ENCODE measurements at regions not wholly inside any gene's neighbourhood (a gene's known extent, or its start where the extent isn't known, plus 50 kb on each side); places are given as distances from the start of the nearest gene placed in this dataset.

DNA sequence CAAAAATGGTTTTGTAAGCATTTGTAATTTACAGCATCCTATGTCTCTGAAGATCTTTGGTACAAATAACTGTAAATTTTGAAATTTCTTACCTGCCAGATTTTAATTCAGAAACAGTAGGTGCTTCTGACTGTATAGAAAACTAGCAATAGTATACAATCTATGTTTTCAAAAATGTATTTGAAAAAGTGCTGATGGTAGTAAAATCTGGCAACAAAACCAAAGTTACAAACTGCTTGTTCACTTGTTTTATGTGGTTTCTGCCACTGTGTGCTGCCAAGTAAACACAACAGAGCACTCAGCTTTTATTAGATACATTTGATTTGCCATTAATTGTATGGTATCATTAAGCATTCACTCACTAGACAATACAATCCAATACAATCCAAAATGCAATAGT is 206.1 kb downstream of the CPE start:
- no peak overlapping the region for H3K4me3 ChIP-seq
- intact Hi-C loops (cut with DNase I), result no loop called here
- H3K9me3 ChIP-seq, result no peaks in the 10 kb centered on the region
- H3K27ac ChIP-seq, result no peak overlapping the region
- no peak for TF ChIP-seq POLR2A (IDR thresholded peaks at IDR 0.05)
- TF ChIP-seq, protein P1, sequence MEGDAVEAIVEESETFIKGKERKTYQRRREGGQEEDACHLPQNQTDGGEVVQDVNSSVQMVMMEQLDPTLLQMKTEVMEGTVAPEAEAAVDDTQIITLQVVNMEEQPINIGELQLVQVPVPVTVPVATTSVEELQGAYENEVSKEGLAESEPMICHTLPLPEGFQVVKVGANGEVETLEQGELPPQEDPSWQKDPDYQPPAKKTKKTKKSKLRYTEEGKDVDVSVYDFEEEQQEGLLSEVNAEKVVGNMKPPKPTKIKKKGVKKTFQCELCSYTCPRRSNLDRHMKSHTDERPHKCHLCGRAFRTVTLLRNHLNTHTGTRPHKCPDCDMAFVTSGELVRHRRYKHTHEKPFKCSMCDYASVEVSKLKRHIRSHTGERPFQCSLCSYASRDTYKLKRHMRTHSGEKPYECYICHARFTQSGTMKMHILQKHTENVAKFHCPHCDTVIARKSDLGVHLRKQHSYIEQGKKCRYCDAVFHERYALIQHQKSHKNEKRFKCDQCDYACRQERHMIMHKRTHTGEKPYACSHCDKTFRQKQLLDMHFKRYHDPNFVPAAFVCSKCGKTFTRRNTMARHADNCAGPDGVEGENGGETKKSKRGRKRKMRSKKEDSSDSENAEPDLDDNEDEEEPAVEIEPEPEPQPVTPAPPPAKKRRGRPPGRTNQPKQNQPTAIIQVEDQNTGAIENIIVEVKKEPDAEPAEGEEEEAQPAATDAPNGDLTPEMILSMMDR (IDR thresholded peaks at IDR 0.05), result no peak
- ATAC-seq, result no peak
- DNase-seq, result no peak
- H3K27me3 ChIP-seq, result no peaks in the 10 kb centered on the region
- H3K36me3 ChIP-seq (replicated peaks in 1 of 2; ENCODE audit: insufficient read depth in 1 of 2, low read depth in 2 of 2), result no peaks in the 10 kb centered on the region
- peaks cover 8% of the 10 kb centered on the region for H3K4me1 ChIP-seq

DNA sequence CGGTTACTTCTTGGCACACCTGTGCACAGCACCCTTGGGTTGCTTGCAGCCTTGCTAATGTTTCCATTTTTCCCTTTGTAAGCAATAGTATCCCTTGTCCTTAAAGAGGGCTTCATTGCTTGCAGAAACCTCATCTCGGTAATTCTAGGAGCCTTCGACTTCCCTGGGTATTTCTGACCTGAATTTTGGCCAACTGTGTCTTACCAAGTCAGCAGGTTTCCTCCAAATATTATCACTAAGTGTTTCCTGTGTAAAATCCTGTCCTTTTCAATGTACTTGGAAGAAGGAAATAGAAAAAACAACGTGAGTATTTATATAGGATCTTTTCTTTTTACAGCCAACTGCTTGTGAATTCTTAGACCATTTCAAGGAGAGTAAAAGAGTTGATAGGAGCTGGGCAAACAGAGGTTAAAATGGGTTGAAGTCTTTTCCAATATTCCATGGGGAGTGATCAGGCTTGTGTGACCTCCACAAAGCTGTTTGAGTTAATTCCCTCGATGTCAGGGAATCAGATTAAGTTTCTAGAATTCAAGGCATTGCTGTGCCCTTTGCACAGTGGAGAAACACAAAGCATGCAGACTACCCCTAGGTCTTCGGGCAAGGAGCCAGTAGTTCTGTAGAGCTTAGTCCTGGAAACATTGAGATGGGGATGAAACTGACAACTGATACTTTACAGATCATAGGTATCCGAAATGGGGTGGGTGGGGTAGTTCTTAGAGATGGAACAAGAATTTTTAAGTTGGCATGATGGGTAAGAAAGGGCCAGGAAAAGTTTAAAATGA is 209.9 kb downstream of the CPE start:
- intact Hi-C loops (cut with DNase I), result no loop called here
- no peak for ATAC-seq
- Histone ChIP-seq H3K27me3 (no peaks in the 10 kb centered on the region), H3K9me3 (no peaks in the 10 kb centered on the region), H3K4me3 (no peak overlapping the region), H3K4me1 (no peaks in the 10 kb centered on the region), H3K27ac (no peak overlapping the region), H3K36me3 (replicated peaks in 1 of 2; ENCODE audit: insufficient read depth in 1 of 2, low read depth in 2 of 2) (no peaks in the 10 kb centered on the region)
- TF ChIP-seq, protein P1 (IDR thresholded peaks at IDR 0.05), result no peak
- TF ChIP-seq POLR2A (IDR thresholded peaks at IDR 0.05), result no peak
- 59 to 63% methylated on average over 7 of the region's 7 CpGs for WGBS, 2 donors
- no peak for DNase-seq

DNA sequence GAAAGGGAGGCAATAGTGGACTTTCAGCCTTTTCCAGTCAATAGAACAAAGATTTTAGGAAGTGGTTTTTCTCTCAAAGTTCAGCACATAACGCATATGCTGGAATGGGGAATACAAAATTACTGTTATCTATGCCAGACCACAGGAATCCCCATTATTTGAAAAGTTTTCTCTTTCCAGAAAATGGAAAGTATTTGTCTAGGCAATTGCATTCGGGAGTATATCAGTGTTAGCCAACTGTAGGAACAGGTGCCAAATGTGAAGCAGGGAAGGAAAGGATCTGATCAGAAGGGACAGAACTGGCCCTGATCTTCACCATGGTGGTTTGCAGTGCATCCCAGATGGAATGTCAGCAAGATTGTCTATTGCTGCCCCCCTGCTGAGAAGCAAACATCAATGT is 213.6 kb downstream of the CPE start:
- Histone ChIP-seq H3K4me1 (no peaks in the 10 kb centered on the region), H3K27me3 (no peaks in the 10 kb centered on the region), H3K9me3 (no peaks in the 10 kb centered on the region), H3K36me3 (replicated peaks in 1 of 2; ENCODE audit: insufficient read depth in 1 of 2, low read depth in 2 of 2) (no peaks in the 10 kb centered on the region), H3K4me3 (no peak overlapping the region), H3K27ac (no peak overlapping the region)
- TF ChIP-seq POLR2A (IDR thresholded peaks at IDR 0.05), result no peak
- TF ChIP-seq, protein P1 (IDR thresholded peaks at IDR 0.05), result no peak
- WGBS, 2 donors, result 46 to 56% methylated on average over 2 of the region's 2 CpGs
- no peak for DNase-seq
- intact Hi-C loops (cut with DNase I), result no loop called here
- no peak for ATAC-seq

DNA sequence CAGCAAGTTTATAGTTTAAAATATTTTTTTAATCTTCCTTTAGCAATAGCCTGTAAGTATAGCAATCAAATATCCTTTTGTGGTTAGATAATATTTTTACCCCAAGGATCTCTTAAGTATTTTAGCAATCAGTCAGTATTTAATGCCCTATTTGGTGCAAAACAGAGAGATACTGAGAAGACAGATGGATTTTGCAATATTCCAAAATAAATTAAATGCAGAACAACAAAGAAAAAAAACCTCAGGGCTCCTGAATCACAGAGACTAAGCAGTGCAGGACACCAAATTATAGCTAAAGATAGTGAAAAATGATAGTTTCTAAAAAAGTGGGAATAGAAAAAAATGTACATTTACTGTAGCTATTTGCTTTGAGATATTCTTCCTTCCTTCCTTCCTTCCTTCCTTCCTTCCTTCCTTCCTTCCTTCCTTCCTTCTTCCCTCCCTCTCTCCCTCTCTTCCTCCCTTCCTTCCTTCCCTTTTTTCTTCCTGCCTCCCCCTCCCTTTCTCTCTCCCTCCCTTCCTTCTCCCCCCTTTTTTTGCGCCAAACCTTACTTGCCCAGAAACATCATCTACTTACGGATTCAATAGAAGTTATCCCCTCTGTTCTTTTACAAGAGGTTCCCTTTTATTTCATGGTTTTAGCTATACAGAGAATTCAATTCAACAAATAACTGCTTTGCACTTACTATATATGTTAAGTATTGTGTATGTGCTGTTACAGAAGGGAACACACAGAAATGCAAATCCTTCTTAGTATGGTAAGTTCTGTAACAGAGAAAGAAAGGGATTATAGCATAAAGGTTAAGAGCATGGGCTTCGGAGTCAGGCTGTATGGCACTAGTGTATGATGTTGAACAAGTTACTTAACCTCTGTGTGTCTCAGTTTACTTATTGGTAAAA is 219.0 kb downstream of the CPE start:
- DNase-seq, result no peak
- H3K9me3 ChIP-seq, result no peaks in the 10 kb centered on the region
- H3K4me3 ChIP-seq, result no peak overlapping the region
- whole genome bisulfite sequencing, 2 donors, result 92 to 96% methylated on average over 3 of the region's 3 CpGs
- H3K27me3 ChIP-seq, result no peaks in the 10 kb centered on the region
- TF ChIP-seq, protein P1 (IDR thresholded peaks at IDR 0.05), result no peak
- no peak for TF ChIP-seq POLR2A (IDR thresholded peaks at IDR 0.05)
- no peak for ATAC-seq
- H3K4me1 ChIP-seq, result no peaks in the 10 kb centered on the region
- H3K36me3 ChIP-seq (replicated peaks in 1 of 2; ENCODE audit: insufficient read depth in 1 of 2, low read depth in 2 of 2), result no peaks in the 10 kb centered on the region
- intact Hi-C loops (cut with DNase I), result no loop called here
- no peak overlapping the region for H3K27ac ChIP-seq
